Stimulated activated CD4-positive, alpha-beta T cell treated with anti-CD3 and anti-CD28 coated beads, Interleukin-4, amount 100 ng/mL, for 1 hour (primary cell): ENCODE measurements at regions not wholly inside any gene's neighbourhood (a gene's known extent, or its start where the extent isn't known, plus 50 kb on each side); places are given as distances from the start of the nearest gene placed in this dataset.

Experiments used
- DNase-seq: peaks from one replicate; pipeline ENCODE4 v3.0.0-alpha.2; 2020

GRCh38 chr3:107428051-107428858 lies 51.0 kb downstream of the CCDC54 start:
- DNase-seq = no peak

- peak; percentile 54 for DNase-seq
These were observed 52.3 kb downstream of the CCDC54 start for GRCh38 chr3:107429320-107430181.

GRCh38 chr3:107430214-107430995 lies 53.2 kb downstream of the CCDC54 start:
- no peak for DNase-seq

- peak; percentile 22 for DNase-seq
These were observed 53.7 kb downstream of the CCDC54 start for GRCh38 chr3:107430996-107431245.

- peak; percentile 42 for DNase-seq
These were observed 54.2 kb downstream of the CCDC54 start for GRCh38 chr3:107431246-107432012.

- no peak for DNase-seq
These were observed 54.8 kb downstream of the CCDC54 start for GRCh38 chr3:107432013-107432515.

GRCh38 chr3:107432646-107433045 lies 55.4 kb downstream of the CCDC54 start:
- DNase-seq = no peak

GRCh38 chr3:107436029-107436428 lies 58.8 kb downstream of the CCDC54 start:
- no peak for DNase-seq

- DNase-seq = no peak
These were observed 61.4 kb downstream of the CCDC54 start for GRCh38 chr3:107438671-107439070.

- DNase-seq = no peak
These were observed 64.4 kb downstream of the CCDC54 start for GRCh38 chr3:107441617-107442016.

GRCh38 chr3:107443461-107443860 lies 66.2 kb downstream of the CCDC54 start:
- no peak for DNase-seq

GRCh38 chr3:107446706-107447105 lies 69.5 kb downstream of the CCDC54 start:
- no peak for DNase-seq

- DNase-seq = no peak
These were observed 72.4 kb upstream of the BBX start for GRCh38 chr3:107450254-107450893.

- DNase-seq = no peak
These were observed 70.3 kb upstream of the BBX start for GRCh38 chr3:107452436-107452835.

GRCh38 chr3:107453504-107453903 lies 69.3 kb upstream of the BBX start:
- DNase-seq = no peak

- no peak for DNase-seq
These were observed 67.1 kb upstream of the BBX start for GRCh38 chr3:107455621-107456020.

- no peak for DNase-seq
These were observed 66.3 kb upstream of the BBX start for GRCh38 chr3:107456501-107456900.

GRCh38 chr3:107458871-107459270 lies 63.9 kb upstream of the BBX start:
- DNase-seq = no peak

- DNase-seq = no peak
These were observed 61.0 kb upstream of the BBX start for GRCh38 chr3:107461721-107462120.

GRCh38 chr3:107464037-107464436 lies 58.7 kb upstream of the BBX start:
- DNase-seq = no peak

- no peak for DNase-seq
These were observed 57.6 kb upstream of the BBX start for GRCh38 chr3:107465064-107465631.

GRCh38 chr3:107468782-107469181 lies 54.0 kb upstream of the BBX start:
- no peak for DNase-seq
